IPS-15b (cell line): ENCODE measurements at regions not wholly inside any gene's neighbourhood (a gene's known extent, or its start where the extent isn't known, plus 50 kb on each side); places are given as distances from the start of the nearest gene placed in this dataset.
A peak's percentile ranks its signal among the peaks of the same experiment; 100 is the strongest.
"Not testable (repeated sequence)": the region's sequence is repeated elsewhere in the genome, so short reads cannot be mapped to it uniquely, and the experiment has no call there.

Experiments used
- H3K27me3 ChIP-seq: one replicate; pipeline ENCODE4 v1.6.1; 2013; ENCODE audit warnings: low read length; ENCODE audit not compliant: control insufficient read depth, insufficient read depth
- H3K36me3 ChIP-seq: one replicate; pipeline ENCODE4 v1.6.1; 2013; ENCODE audit warnings: low read length; ENCODE audit not compliant: control insufficient read depth, insufficient read depth
- H3K4me1 ChIP-seq: one replicate; pipeline ENCODE4 v1.6.1; 2013; ENCODE audit warnings: mild to moderate bottlenecking, low read length; ENCODE audit not compliant: control insufficient read depth, insufficient read depth
- H3K4me3 ChIP-seq: one replicate; pipeline ENCODE4 v1.5.1; 2013; ENCODE audit warnings: low read depth, low read length
- H3K9ac ChIP-seq: one replicate; pipeline ENCODE4 v1.6.1; 2013; ENCODE audit warnings: low read depth, mild to moderate bottlenecking, low read length
- H3K9me3 ChIP-seq: one replicate; pipeline ENCODE4 v1.6.1; 2013; ENCODE audit warnings: mild to moderate bottlenecking, low read length; ENCODE audit not compliant: control insufficient read depth, insufficient read depth

DNA sequence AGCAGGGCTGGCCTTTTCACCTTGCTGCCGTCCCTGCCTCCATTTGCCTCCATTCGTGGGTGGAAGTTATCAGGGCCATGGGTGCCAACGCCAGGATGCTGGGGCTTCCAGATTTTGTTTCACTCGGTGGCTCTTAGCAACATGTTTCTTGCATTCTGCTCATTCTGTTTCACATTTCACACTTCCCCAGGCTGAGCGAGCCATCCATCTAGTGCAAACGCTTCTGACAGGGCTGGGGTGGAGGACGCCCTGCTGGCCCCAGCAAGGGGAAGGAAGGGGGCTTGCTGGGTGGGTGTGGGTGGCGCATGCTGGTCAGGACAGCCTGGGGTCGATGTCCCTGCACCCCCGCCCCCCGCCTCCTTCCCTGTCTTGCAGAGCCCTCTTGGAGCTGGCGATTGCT is 165.2 kb downstream of the URI1 start:
- no peak overlapping the region for H3K4me3 ChIP-seq
- H3K9ac ChIP-seq, result no peak overlapping the region
- H3K4me1 ChIP-seq, result no peaks in the 10 kb centered on the region
- no peaks in the 10 kb centered on the region for H3K27me3 ChIP-seq
- H3K9me3 ChIP-seq, result no peaks in the 10 kb centered on the region
- no peaks in the 10 kb centered on the region for H3K36me3 ChIP-seq

- no peaks in the 10 kb centered on the region for H3K4me1 ChIP-seq
- H3K9me3 ChIP-seq, result no peaks in the 10 kb centered on the region
- H3K4me3 ChIP-seq, result no peak overlapping the region
- no peak overlapping the region for H3K9ac ChIP-seq
- H3K27me3 ChIP-seq, result no peaks in the 10 kb centered on the region
- H3K36me3 ChIP-seq, result no peaks in the 10 kb centered on the region
These were observed 167.5 kb downstream of the URI1 start for GRCh38 chr19:30109565-30109964.

DNA sequence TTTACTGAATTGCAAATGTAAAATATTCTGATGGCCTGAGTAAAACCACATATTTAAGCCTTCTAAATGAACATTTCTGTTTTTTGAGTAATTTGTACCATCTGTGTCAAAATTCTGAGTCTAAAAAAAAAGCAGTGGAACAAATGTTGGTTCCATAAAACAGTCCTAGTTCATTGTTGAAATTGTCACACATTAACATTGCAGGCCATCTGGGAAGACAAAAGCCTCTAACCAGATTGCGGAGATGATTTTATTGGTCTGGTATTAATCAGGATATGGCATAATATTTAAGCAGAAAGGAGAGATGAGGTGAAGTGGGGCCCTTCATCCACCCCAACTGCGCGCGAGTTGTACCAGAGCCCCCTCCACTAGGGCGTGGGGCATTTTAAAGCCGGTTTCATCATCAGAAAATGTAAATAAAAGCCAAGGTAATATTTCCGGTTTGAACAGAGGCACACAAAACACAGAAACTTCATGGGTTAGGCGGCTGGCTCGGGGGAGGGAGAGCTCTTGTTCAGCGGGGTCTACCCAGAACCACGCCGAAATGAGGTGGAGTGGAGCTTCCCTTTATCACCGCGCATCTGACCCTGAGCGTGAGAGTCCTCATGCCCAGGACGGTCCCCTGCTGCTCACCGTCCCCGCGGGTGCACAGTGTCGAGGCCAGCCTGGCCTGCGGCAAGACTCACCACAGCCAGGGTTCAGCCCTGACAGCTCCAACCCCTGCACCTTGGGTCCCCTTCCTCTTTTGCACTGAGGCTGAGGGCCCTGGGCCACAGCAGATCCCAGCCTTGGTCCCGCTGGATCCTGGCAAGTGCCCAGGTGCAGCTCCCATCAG is 169.2 kb downstream of the URI1 start:
- no peaks in the 10 kb centered on the region for H3K9me3 ChIP-seq
- H3K9ac ChIP-seq, result no peak overlapping the region
- H3K4me1 ChIP-seq, result no peaks in the 10 kb centered on the region
- H3K4me3 ChIP-seq, result no peak overlapping the region
- H3K27me3 ChIP-seq, result no peaks in the 10 kb centered on the region
- H3K36me3 ChIP-seq, result no peaks in the 10 kb centered on the region

- no peaks in the 10 kb centered on the region for H3K4me1 ChIP-seq
- H3K36me3 ChIP-seq, result no peaks in the 10 kb centered on the region
- no peak overlapping the region for H3K4me3 ChIP-seq
- H3K9ac ChIP-seq, result no peak overlapping the region
- H3K27me3 ChIP-seq, result no peaks in the 10 kb centered on the region
- H3K9me3 ChIP-seq, result no peaks in the 10 kb centered on the region
These were observed 170.1 kb downstream of the URI1 start for GRCh38 chr19:30112171-30112570.

GRCh38 chr19:30112666-30113065 is 170.6 kb downstream of the URI1 start:
- Histone ChIP-seq H3K27me3 (no peaks in the 10 kb centered on the region), H3K36me3 (no peaks in the 10 kb centered on the region)

GRCh38 chr19:30113186-30113585 is 171.1 kb downstream of the URI1 start:
- H3K36me3 ChIP-seq, result no peaks in the 10 kb centered on the region
- no peak overlapping the region for H3K4me3 ChIP-seq
- no peaks in the 10 kb centered on the region for H3K9me3 ChIP-seq
- H3K4me1 ChIP-seq, result no peaks in the 10 kb centered on the region
- H3K9ac ChIP-seq, result no peak overlapping the region
- no peaks in the 10 kb centered on the region for H3K27me3 ChIP-seq

More at GRCh38 chr19:30112666-30113065, 170.6 kb downstream of the URI1 start:
- no peaks in the 10 kb centered on the region for H3K4me1 ChIP-seq
- no peaks in the 10 kb centered on the region for H3K9me3 ChIP-seq
- H3K4me3 ChIP-seq, result no peak overlapping the region
- H3K9ac ChIP-seq, result no peak overlapping the region

GRCh38 chr19:30114095-30114494 is 172.1 kb downstream of the URI1 start:
- H3K27me3 ChIP-seq, H3K9me3 ChIP-seq, H3K4me1 ChIP-seq, H3K4me3 ChIP-seq, H3K9ac ChIP-seq, H3K36me3 ChIP-seq: not testable (repeated sequence)

DNA sequence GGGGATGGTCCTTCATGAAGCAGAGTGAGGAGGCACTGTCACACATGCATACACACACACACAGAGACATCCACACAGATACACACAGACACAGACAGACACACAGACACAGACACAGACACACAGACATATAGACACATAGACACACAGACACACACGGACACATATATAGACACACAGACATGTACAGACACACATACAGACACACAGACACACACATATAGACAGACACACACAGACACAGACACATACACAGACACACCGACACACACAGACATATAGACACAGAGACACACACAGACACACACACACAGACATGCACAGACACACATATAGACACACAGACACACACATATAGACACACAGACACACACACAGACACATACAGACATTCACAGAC is 173.9 kb downstream of the URI1 start:
- H3K9me3 ChIP-seq, result no peaks in the 10 kb centered on the region
- H3K4me1 ChIP-seq, result no peaks in the 10 kb centered on the region
- H3K9ac ChIP-seq, result no peak overlapping the region
- H3K4me3 ChIP-seq, result no peak overlapping the region
- no peaks in the 10 kb centered on the region for H3K27me3 ChIP-seq
- no peaks in the 10 kb centered on the region for H3K36me3 ChIP-seq

DNA sequence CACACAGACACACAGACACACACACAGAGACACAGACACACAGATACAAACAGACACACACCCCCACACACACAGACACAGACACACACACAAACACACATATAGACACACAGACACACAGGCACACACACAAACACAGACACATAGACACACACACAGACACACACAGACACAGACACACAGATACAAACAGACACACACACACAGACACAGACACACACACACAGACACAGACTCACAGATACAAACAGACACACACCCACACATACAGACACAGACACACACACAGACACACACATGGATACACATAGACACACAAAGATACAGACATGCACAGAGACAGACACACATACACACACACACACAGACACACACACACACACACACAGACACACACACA is 174.5 kb downstream of the URI1 start:
- H3K36me3 ChIP-seq, result no peaks in the 10 kb centered on the region
- no peaks in the 10 kb centered on the region for H3K27me3 ChIP-seq
- H3K9ac ChIP-seq, result peak overlapping the region; percentile 24
- no peak overlapping the region for H3K4me3 ChIP-seq
- no peaks in the 10 kb centered on the region for H3K9me3 ChIP-seq
- no peaks in the 10 kb centered on the region for H3K4me1 ChIP-seq

DNA sequence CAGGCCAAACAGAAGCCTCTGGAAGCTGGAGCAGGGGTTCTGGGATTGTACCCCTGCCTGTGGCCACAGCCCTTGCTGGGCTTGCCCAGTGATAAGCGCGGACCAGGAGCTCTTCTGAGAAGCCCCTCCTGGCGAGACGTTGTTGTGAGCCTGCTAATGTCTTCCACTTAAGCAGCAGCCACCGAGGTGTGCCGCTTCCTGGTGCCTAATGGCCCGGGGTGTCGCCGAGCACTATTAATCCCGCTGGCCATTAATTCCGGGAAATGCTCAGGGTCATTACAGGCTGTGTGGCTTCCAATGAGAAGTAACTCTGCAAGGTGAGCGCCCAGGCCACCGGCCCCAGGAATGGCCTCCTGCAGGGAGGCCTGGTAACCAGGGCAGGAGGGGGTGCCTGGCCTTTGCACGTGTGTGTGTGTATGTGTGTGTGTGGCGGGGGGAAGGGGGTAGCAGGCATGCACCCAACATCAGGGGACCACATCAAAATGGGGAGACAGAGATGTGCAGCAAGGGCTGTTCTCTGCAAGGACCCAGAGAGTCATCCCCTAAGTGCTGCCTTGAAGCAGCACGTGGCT is 175.0 kb downstream of the URI1 start:
- no peaks in the 10 kb centered on the region for H3K4me1 ChIP-seq
- H3K36me3 ChIP-seq, result no peaks in the 10 kb centered on the region
- no peak overlapping the region for H3K4me3 ChIP-seq
- no peaks in the 10 kb centered on the region for H3K9me3 ChIP-seq
- peak overlapping the region; percentile 24 for H3K9ac ChIP-seq
- H3K27me3 ChIP-seq, result no peaks in the 10 kb centered on the region

- Histone ChIP-seq H3K27me3 (no peaks in the 10 kb centered on the region), H3K36me3 (no peaks in the 10 kb centered on the region), H3K9me3 (no peaks in the 10 kb centered on the region), H3K9ac (no peak overlapping the region), H3K4me1 (no peaks in the 10 kb centered on the region), H3K4me3 (no peak overlapping the region)
These were observed 175.7 kb downstream of the URI1 start for GRCh38 chr19:30117636-30118145.

DNA sequence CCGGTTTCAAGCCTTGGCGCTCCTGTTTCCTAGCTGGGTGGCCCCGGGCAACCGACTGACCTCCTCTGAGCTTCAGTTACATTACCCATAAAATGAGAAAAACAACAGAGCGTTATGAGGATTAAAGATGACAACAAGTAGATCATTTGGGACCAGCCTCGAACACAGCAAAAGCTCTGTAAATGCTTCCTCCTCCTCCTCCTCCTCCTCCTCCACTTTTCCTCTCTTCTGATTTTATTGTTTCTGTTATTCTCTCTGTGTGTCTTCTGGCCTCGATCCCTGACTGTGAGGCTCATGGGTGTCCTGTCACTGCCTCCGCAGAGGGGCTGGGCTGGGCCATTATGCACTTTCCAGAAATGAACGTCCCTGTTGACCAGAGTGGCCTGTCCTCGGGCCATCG is 176.2 kb downstream of the URI1 start:
- H3K27me3 ChIP-seq, result no peaks in the 10 kb centered on the region
- H3K9me3 ChIP-seq, result no peaks in the 10 kb centered on the region
- no peak overlapping the region for H3K4me3 ChIP-seq
- no peaks in the 10 kb centered on the region for H3K4me1 ChIP-seq
- no peak overlapping the region for H3K9ac ChIP-seq
- no peaks in the 10 kb centered on the region for H3K36me3 ChIP-seq
